NCI-H524 (cell line): ENCODE measurements at regions not wholly inside any gene's neighbourhood (a gene's known extent, or its start where the extent isn't known, plus 50 kb on each side); places are given as distances from the start of the nearest gene placed in this dataset.

Experiments
- DNase-seq, 2 experiments: peaks; one replicate each; lab custom pipeline; 2025; lab: John Stamatoyannopoulos, UW

DNA sequence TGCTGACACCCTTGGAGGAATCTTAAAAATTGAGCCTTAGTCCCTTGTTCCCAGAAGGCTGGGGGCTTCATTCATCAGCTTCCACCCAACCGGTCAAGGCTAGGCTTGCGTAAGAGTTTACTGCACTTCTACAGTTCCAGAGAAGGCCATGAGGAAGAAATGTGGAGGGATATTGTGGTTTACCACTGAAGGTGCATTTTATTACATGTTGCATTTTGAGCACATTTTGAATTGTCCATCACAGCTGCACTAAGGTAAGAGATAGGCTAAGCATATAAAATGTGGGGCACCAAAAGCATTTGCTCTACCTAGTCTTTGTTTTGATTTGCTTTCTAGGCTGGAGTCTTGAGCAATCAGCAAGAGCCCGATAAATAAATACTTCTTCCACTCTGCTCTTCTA lies 167.1 kb upstream of the PAPPA start:
- no peak for DNase-seq

DNA sequence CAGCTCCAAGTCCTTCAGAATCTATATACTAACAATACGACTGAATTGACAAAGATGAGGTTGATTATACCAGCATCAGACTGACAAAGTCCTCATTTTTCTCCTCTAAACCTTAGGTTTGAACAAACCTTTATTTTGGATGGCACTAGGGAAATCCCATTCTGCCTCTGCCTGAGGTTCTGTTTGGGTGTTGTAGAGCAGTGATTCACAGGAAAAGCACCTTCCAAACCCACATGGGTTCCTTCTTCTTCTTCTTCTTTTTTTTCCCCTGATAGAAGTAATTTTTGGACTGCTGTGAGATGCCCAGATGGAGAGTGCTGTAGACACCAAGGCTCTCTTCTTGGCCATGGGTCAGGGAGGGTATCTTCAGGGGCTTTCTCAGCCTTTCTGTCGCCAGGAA lies 164.9 kb upstream of the PAPPA start:
- DNase-seq = no peak

DNA sequence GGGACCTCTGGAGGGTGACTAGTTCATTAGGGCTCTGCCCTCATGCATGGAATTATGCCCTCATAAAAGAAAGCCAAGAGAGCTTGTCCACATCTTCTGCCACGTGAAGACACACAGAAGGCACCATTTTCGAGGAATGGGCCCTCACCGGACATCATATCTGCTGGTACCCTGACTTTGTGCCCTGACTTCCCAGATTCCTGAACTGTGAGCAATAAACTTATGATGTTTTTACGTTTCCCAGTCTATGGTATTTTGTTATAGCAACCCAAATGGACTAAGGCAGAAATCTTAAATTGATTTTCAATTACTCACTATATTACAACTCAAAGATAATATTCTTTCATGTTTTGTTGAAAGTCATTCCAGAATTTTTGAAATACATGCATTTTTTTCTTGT lies 163.8 kb upstream of the PAPPA start:
- DNase-seq = no peak

DNA sequence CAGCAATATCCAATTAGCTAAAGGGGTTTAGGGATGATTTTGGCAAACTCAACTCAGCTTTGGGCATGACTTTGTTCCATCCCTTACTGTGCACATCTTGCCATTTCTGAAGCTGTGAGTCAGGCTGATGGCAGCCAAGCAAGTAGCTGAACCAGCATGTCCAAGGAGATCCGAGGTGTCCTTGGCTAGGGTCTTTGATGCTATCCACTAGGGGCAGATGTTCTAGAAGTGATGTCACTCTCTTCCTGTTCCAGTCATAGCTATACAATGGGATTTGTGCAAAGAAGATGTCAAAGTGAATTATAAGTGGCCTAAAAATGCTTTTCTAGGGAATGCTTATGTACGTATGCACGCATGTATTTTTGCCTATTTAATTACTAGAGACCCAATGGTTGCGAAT lies 160.8 kb upstream of the PAPPA start:
- DNase-seq = no peak

DNA sequence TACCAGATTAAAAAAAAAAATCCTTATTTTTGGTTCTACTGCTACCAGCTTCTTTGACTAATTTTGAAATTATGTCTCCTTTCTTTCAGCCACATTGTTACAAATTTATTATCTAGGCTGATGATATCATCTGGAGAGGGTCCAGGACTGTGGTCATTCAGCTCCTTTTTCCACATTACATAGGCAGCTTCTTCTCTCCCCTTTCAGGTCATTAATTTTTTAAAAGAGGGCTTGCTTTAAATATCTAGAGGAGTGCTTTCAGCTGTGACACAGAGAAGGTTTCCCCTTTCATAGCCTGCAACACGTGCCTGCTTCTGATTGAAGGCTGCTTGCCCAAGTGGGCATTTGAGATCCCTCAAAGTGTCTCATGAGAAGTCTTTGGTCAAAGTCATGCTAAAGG lies 155.7 kb upstream of the PAPPA start:
- no peak for DNase-seq

DNA sequence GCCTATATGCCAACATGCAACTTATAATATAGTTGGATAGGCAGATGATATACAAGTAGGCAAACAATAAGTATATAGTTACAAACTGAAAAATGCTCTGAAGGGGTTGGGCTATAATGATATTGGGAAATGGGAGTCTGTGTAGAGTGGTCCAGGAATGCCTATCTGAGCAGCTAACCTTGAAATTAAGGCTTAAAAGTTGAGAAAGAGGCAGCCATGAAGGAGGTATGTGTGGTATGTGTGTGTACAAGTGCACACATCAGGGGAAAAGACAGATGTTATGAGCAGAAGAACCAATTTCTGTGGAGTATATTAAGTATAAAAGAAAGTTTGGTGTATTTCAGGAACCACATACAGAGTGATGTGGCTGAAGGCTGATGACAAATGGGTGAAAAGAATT lies 154.9 kb upstream of the PAPPA start:
- no peak for DNase-seq

DNA sequence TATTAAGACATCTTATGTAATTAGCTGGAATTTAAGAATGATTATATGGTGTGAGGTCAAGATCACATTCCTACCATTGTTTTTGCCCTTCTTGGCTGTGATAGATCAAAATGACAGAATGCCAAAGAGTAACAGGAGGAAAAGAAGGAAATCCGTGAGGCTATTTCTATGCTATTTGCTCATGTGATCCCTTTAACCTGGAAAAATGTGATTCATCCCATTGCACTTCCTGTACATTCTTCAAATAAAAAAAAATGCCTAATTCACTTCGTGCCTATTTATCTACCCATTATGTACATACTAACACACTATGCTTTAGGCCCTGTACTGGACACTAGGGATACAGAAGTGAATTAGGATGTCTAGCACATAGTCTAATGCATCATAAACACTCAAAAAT lies 154.1 kb upstream of the PAPPA start:
- no peak for DNase-seq

DNA sequence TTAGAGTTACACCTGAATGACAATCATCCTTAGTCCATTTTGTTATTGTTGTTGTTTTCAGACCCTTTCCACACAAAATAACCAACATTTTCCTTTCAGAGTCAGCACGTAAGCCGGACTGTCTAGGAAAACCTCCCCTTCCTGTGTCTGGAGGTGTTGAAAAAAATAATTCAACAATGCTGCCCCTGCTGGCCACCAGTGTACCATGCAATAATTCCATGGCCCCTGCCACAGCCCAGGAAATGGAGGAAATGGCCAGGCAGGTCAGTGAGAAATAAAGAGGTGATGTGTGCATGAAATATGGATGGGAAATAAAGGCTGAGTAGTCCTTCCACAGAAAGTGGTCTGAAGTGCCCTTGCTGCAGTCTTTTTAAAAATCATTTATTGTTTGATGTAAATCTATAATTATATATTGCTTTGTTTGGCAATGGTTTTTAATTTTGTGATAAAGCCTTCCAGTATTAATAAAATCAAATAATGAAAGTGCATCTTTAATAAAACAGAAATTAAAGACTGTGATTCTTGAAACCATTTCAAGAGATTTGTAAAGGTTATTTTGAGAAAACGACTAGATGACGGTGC lies 152.8 kb upstream of the PAPPA start:
- DNase-seq = peak in 1 of 2 experiments; percentile 39

DNA sequence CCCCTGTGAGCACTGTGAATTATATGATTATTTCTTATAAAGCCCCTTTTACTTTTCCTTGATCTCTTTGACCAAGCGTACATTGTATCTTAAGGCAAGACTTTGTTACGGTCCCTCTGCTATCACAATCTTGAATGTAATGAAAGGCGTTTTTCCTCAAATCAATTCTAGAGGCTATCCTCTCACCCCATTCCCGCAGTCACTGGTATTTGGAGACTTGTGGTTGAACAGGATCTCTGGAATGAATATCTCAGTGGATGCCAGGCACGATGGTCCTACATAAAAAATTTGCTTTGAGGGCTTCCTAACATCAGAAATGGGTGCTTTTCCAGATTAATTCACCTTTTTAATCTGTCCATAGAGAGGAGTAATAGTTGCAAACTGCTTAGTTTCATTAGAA lies 151.4 kb upstream of the PAPPA start:
- no peak for DNase-seq

DNA sequence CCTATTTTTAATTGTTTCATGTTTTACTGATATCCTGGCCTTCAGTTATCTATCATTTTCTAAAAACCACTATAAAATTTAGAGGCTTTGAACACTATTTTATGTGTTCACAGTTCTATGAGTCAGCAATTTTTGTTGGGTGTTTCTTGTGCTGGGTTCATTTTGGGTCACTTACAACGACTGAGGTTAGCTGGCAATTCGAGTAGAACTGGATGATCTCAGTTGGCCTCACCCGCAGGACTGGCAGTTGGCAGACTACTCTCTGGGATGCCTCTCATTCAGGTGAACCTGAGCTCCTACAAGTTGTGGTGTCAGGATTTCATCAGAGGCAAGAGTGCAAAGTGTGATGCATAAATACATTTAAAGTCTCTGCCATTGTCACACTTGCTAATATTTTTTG lies 151.0 kb upstream of the PAPPA start:
- DNase-seq = no peak

DNA sequence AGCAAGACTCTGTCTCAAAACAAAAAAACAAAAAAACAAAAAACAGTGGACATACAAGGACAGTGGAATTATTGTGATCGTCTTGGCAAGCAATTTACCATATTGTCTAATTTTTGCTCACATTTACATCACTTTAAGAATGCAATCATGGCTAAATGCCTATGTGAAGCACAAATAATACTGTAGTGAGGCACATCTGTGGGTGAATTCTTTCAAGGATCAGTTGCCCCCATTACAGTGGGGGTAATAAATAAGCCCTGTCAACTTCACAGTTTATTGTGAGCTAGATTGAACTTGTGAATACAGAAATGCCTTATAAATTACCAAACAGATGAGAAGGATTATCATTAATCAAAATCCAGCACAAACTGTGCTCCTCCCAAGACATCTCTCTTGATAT lies 150.2 kb upstream of the PAPPA start:
- DNase-seq = no peak

DNA sequence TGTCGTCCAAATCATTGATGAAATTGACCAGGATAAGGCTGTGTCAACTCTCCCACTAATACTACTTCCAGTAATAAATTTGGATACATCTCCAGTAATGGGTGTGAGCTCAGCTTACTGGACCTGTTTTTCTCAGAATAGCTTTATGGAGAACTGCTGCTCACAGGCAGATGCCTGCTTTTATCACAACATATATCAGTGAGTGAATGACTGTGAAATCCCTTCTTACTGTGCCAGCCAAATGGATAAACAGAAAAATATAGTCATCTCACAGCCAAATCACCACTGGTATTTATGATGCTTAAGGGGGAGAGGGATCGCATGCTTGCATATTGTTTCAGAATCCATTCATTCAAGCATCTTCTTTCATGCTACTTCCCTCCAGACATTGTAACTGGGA lies 148.4 kb upstream of the PAPPA start:
- no peak for DNase-seq

DNA sequence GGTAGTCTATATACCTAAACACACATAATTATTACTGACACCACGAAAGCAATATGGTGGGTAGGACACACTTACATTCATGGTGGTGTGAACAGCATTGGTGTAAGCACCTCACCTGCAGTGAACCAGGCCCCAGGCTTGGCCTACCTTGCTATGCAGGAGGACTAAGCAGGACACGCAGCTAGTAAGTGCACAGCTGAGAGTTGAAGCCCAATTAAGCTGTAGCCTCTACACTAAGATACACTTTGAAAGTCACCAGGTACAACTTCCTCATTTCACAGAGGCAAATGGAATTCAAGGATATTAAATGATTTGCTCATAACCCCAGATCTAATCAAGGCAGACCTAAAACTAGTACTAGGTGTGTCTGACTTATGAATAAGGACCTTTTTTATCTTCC lies 145.8 kb upstream of the PAPPA start:
- DNase-seq = no peak

DNA sequence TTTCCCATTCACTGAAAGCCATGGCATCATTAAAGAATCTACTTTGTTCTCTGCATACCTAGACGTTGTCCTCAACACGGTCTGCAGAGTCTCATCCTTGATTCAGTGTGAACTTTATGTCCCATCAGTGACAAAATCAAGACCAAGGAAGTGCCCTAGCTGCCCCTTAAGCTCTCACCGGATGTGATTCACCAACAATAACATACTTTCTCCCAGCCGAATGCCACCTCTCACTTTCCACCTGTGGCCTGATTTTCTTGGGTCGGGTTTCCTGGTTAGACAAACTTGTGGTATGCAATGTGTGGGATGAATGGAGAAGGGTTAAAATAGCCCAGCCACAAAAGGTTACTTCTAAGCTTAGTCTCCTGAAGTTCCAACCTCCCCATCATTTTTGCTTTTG lies 145.3 kb upstream of the PAPPA start:
- DNase-seq = no peak

DNA sequence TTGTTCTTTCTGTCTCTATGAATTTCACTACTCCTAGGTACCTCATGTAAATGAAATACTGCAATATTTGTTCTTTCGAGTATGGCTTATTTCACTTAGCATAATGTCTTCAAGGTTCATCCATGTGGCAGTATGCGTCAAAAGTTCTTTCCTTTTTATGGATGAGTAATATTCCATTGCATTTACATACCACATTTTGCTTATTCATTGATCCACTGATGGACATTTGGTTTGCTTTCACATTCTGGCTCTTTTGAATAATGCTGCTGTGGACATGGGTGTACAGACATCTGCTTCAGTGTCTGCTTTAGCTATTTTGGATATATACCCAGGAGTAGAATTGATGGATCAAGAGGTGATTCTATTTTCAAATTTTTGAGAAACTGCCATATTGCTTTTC lies 144.2 kb upstream of the PAPPA start:
- no peak for DNase-seq

DNA sequence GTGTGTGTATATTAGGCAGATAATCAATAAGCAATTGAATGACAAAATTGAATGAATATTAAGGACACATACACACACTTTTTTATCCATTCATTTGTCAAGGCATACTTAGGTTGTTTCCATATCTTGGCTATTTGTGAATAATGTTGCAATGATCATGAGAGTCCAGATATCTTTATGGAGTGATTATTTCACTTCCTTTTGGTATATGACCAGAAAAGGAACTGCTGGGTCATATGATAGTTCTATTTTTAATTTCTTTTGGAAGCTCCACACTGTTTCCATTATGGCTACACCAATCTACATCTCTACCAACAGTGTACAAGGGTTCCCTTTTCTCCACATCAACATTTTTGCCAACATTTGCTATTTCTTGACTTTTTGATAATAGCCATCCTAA lies 137.7 kb upstream of the PAPPA start:
- no peak for DNase-seq

DNA sequence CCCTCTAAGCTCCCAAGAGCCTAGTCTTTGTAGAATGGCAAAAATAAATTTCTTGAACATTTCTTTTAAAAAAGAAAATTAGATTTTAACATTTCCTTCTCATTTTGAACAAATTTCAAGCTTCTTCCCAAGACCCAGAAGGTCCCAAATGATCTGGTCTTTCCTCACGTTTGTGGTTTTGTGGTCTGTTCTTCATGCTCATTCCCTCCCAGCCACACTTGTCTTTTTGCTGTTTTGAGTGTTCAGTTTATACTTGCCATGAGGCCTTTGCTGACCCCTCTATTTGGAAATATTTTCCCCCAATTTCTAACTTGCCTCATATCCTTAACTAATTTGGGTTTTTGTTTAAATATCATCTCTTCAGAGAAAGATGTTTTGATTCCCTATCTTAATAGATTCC lies 133.4 kb upstream of the PAPPA start:
- DNase-seq = no peak

DNA sequence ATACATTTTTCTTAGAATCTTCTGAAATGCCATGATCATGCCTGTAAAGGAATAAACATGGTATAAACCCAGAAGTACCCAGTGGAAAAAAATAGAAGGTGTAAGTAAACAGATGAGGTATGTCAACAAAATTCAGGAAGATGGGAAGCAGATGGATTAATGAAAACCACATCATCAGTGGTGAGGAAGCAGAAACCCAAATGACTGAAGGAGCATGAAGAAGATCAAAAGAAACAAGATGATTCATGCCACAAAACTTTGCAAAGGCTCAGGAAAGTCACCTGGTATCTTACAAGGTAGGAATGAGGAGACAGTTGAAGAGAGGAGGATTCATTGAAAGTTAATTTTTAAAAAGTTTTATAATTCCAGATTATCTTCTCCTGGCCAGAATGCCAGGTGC lies 132.8 kb upstream of the PAPPA start:
- DNase-seq = no peak

DNA sequence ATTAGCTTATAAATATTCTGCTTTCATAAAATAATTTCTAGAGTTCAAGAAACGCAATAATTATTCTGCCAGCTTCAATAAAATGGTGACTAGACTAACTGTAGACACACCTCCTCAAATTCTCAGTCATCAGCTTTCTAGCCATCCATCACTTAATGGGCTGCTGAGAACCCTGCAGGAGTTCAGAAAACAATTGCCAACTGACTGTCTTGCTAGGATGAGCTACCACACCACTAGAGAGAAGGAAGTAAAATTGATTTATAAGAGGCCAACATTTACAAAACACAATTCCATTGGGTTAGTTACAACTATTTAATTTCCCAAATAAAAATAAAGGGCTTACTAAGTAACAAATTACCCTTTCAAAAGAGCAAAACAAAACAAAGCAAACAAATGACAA lies 126.5 kb upstream of the PAPPA start:
- no peak for DNase-seq

DNA sequence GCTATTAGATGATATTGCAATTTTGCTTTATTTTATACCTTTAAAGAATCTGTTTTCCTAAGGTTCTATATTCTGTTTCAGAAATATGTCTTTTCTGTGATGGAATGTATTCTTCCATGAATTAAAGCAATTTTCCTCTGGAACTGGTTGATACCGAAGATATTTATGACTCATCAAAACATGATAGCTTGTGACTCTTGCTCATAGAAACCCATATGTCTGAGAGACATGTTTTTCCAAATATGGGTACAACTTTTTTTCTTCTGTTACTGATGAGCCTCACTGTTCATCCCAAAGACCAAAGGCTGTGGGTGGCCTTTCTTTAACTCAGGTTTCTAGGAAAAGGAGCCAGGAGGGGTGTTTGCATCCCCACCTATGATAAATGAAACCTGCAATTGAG lies 126.1 kb upstream of the PAPPA start:
- DNase-seq = no peak

DNA sequence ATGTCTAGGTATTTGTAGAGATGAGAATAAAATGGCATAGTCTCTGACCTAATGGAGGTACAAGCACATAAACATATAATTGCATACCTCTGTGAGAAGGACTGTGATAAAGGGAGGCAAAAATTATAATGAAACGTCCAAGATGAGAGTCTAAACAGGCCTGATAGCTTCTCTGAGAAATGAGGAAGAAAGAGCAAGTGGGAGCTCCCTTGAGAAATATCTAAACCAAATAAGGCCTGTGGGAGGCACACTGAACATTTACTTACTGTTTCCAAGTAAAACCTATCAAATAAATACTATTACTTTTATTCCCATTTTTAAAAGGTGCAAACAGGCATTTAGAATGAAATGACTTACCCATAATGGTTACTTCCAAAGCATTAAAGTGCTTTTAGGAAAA lies 125.6 kb upstream of the PAPPA start:
- no peak for DNase-seq

DNA sequence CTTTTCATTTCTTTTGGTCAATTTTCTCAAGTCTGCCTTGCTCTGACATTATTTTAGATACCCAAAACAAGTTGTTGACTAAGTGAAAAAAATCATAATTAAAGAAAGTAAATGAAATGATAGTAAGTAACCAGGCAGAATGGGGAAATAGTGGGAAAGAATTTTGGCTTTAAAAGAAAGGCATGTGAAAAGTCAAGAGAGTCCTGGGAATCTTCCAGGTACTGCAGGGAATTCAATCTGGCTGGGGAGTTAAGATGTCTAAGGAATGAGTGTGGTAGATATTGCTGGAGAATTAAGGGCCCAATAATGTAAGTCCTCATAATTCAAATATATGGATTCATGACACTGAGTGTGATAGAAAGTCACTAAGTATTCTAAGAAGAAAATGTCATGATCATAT lies 123.1 kb upstream of the PAPPA start:
- DNase-seq = no peak

DNA sequence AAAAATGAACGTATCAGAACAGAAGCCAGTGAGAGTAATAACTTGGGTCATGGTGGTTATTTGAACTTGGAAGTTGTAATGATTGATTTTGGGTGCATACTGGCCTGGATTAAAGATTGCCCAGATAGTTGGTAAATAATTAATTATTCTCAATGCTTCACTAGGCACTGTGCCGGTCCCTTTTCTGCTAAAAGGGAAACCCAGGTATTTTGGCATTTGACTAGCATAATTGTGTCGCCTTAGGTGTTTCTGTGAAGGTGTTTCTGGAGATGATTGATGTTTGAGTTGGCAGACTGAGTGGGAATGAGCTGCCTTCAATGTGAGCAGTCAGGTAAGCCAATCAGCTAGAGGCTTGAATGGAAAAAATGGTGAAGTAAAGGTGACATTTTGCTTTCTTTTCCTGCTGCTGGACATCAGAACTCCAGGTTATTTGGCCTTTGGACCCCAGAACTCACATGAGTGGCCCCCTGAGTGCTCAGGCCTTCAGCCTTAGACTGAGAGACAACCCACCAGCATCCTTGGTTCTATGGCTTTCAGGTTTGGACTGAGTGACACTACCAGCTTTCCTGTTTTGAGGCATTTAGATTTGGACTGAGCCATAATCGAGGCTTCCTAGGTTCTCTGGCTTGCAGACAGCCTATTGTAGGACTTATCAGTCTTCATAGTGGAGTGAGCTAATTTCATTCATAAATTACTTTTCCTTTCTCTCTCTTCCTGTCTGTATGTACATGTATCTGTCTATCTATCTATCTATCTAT lies 120.7 kb upstream of the PAPPA start:
- DNase-seq = no peak

DNA sequence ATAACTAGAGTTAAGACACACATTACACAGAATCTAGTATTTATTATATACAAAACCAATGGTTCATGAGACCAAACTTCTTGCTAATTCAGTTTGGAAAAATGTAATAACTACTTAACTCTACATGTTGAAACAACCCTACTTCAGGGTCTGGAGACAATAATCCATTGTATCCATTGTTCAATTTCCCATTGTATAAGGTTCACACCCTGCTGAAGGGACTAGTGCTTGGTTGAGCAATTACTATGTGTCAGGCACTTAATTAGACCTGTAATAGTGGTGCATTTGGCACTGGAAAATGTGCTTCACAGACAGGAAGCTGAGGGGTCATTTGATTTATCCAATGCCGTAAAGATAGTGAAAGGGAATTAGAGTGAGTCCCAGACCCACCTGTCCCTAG lies 114.3 kb upstream of the PAPPA start:
- DNase-seq = no peak
